ENCODE measurements at regions not wholly inside any gene's neighbourhood (a gene's known extent, or its start where the extent isn't known, plus 50 kb on each side); places are given as distances from the start of the nearest gene placed in this dataset.

DNA sequence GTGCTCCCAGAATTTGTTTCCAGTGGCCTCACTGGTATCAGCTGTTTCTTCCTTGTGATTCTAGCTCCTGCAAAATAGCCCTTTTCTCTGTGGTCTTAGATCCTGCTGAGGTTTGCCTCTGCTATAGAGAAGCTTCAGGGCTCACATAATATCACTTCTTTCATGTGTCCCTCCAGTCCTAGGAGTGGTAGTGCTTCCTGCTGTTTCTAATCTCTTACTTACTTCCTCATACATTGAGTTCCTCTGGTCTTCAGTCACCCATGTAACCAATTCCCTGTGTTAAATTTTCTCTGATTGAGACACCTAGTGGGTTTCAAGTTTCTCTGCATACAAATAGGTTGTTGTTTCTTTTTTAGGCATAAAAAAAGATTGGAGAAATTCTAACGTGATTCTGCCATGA is 1567.9 kb downstream of the ARAP2 start:
- Mint-ChIP-seq H3K4me1 (no peaks in the 10 kb centered on the region), H3K36me3 (ENCODE audit: low read depth) (no peaks in the 10 kb centered on the region), H3K27me3 (no peaks in the 10 kb centered on the region), H3K4me3 (no peak overlapping the region), H3K27ac (no peak overlapping the region), H3K9me3 (peaks cover 4% of the 10 kb centered on the region)
- intact Hi-C loops (cut with micrococcal nuclease) = no loop called here
- DNase-seq = no peak

DNA sequence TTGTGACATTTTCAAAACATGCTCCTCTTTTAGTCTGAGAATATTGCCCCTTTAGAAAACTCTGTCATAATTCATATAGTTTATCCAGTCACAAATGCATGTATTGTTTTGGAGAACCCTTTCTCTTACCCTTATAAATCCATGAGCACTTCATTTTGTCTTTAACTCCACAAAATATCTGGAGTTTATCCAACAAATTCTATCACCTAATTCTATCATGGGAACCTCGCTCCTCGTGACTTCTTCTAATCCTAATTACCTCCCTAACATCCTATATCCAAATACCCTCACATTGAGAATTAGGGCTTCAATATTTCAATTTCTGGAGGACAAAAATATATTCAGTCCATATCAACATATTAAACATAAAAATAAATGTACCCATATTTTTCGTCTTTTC is 1565.9 kb downstream of the ARAP2 start:
- intact Hi-C loops (cut with micrococcal nuclease) = no loop called here
- Mint-ChIP-seq H3K27ac (no peak overlapping the region), H3K36me3 (ENCODE audit: low read depth) (no peaks in the 10 kb centered on the region), H3K4me1 (no peaks in the 10 kb centered on the region), H3K9me3 (peaks cover 5% of the 10 kb centered on the region), H3K4me3 (no peak overlapping the region), H3K27me3 (no peaks in the 10 kb centered on the region)
- no peak for DNase-seq

DNA sequence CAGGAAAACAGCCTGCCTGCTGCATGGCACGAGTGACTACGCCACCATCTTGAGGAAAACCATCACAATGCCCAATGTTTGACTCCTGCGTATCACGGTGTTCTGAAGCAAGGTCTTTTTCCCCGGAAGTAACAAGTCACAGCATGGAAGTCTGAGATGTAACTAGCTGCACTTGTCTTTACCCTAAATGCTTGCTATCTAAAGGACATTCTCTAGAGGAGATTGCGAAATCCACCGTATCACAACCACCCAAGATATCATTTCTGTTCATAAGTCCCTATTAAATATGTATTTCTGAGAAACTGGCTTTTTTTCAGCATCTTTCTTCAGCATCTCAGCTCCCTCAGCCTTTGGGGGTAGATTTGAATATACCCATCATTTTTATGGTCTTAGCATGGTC is 1565.1 kb downstream of the ARAP2 start:
- Mint-ChIP-seq H3K4me3 (no peak overlapping the region), H3K9me3 (peaks cover 5% of the 10 kb centered on the region), H3K36me3 (ENCODE audit: low read depth) (no peaks in the 10 kb centered on the region), H3K27ac (no peak overlapping the region), H3K4me1 (no peaks in the 10 kb centered on the region), H3K27me3 (no peaks in the 10 kb centered on the region)
- DNase-seq = no peak
- intact Hi-C loops (cut with micrococcal nuclease) = no loop called here

DNA sequence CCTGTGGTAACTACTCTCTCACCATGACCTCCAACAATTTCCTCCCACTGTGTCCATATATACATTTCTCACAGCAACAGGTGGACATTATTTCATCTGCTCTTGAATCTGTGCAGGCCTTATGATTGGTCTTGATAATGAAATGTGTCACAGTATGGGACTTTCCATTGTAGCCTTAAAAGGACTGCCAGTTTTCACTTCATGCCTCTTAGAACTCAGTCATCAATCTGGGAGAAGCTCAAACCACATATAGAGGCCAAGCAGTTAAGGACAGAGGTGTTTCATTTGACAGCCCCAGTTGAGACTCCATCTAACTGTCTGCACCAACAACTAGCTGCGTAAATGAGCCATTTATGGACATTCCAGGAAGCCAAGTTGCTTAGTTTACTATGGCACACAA is 1534.8 kb downstream of the ARAP2 start:
- intact Hi-C loops (cut with micrococcal nuclease) = no loop called here
- H3K4me1 Mint-ChIP-seq = no peaks in the 10 kb centered on the region
- no peak for DNase-seq
- no peak overlapping the region for H3K4me3 Mint-ChIP-seq
- no peaks in the 10 kb centered on the region for H3K27me3 Mint-ChIP-seq
- no peaks in the 10 kb centered on the region for H3K36me3 Mint-ChIP-seq (ENCODE audit: low read depth)
- no peak overlapping the region for H3K27ac Mint-ChIP-seq
- peaks cover 8% of the 10 kb centered on the region for H3K9me3 Mint-ChIP-seq

DNA sequence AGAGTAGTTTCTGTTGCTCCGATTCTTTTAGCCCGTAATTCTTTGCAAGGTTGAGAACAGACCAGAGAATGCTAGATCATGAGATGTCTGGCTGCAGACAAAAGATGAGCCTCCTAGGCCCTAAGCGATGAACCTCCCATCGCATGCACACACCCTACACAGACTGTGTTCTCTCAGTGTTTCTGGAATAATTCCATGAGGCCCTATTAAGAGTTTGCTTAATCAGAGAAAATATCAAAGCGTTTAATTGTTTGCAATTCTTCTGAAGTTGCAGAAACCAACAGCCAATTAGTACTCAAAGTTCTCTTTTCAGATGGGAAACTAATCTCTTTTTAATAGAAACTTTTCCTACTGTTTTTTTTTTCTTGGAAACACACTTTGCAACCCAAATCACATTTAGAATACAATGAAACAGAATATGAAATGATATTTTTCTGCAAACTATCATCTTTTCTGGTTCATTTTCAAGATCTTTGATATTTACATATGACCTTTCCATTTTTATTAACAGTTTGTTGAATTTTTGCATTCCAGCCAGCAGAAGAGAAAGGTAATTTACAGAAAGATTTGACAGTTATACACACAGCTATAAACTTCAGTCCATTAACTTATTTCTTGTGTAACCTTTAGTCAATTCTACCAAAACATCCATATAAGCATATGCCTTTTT is 1525.6 kb downstream of the ARAP2 start:
- Mint-ChIP-seq H3K27ac (no peak overlapping the region), H3K4me1 (no peaks in the 10 kb centered on the region), H3K36me3 (ENCODE audit: low read depth) (no peaks in the 10 kb centered on the region), H3K4me3 (no peak overlapping the region), H3K9me3 (no peaks in the 10 kb centered on the region), H3K27me3 (no peaks in the 10 kb centered on the region)
- intact Hi-C loops (cut with micrococcal nuclease) = no loop called here
- no peak for DNase-seq

DNA sequence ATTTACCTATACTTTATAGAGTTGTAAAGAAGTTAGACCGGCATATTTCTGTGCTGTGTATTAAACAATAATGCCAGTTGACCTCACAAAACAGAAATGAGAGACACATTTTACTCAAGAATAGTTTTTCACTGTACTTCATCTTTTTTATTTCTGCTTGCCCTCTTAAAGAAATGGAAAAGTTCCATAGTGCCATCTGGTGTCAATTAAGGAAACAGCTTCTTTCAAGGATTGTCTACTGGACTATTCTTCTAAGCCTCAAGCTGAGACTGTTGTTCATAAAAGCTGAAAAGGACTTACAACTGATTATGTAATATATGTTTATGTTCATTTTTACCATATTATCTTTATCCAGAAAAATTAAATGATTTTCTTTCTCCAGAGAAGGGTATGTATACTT is 1523.7 kb downstream of the ARAP2 start:
- H3K4me1 Mint-ChIP-seq = no peaks in the 10 kb centered on the region
- no peak overlapping the region for H3K27ac Mint-ChIP-seq
- no peak for DNase-seq
- intact Hi-C loops (cut with micrococcal nuclease) = no loop called here
- H3K9me3 Mint-ChIP-seq = no peaks in the 10 kb centered on the region
- H3K4me3 Mint-ChIP-seq = no peak overlapping the region
- H3K27me3 Mint-ChIP-seq = no peaks in the 10 kb centered on the region
- no peaks in the 10 kb centered on the region for H3K36me3 Mint-ChIP-seq (ENCODE audit: low read depth)

DNA sequence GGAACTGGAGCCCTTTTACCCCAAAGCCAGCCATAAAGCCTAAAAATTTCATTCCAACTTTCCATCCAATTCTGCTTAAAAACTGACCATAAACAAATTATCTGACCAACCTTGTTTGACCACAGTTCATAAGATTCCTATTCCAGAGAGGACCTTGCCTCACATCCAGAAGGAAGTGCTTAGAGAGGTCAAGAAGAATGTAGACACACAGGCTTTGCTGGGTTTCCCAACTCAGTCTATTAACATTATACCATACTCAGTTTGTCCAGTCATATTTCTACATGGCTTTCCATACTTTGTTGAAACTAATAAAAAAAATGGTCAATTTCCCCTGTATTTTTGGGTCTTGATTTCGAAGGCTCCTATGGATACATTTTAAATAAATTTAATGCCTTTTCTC is 1522.5 kb downstream of the ARAP2 start:
- no peak overlapping the region for H3K27ac Mint-ChIP-seq
- H3K9me3 Mint-ChIP-seq = no peaks in the 10 kb centered on the region
- DNase-seq = no peak
- no peaks in the 10 kb centered on the region for H3K36me3 Mint-ChIP-seq (ENCODE audit: low read depth)
- no peak overlapping the region for H3K4me3 Mint-ChIP-seq
- intact Hi-C loops (cut with micrococcal nuclease) = no loop called here
- H3K27me3 Mint-ChIP-seq = no peaks in the 10 kb centered on the region
- no peaks in the 10 kb centered on the region for H3K4me1 Mint-ChIP-seq

DNA sequence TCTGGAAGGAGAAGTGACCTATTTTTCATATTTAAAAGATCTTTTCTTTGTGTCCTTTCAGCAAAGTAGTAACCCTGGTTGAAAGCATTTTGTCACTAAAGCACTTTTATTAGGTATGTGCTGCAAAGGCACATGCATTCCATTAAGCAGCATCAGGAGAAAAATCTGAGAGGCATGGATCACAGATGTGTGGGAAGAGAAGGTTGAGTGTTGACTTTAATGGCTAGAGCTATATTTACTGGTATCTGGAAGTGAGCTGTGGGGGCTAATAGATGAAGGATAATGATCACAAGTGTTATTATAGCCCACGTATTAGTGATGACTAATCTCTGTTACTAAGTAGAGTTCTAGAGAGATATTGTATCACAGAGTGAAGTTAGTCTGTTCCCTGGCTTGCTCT is 1520.7 kb downstream of the ARAP2 start:
- no peaks in the 10 kb centered on the region for H3K36me3 Mint-ChIP-seq (ENCODE audit: low read depth)
- H3K4me3 Mint-ChIP-seq = no peak overlapping the region

DNA sequence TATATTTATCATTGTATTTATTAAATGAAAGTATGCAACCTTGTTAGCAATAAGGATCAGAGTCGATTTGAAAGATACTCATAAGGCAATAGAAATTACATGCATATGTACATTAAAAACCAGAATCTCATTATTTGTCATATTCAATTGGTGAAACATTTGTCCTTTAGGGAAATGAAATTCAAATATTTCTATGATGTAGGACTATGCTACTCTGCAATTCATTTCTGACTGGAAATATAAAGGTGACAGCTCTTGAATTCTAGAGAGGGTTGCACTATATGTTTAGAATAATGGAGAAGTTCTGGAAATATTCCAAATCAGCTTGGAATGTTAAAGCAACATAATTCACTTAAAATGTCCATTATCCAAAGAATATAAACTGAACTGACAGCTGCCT is 1519.8 kb downstream of the ARAP2 start:
- Mint-ChIP-seq H3K9me3 (no peaks in the 10 kb centered on the region), H3K27me3 (no peaks in the 10 kb centered on the region), H3K4me3 (no peak overlapping the region), H3K27ac (no peak overlapping the region), H3K4me1 (no peaks in the 10 kb centered on the region), H3K36me3 (ENCODE audit: low read depth) (no peaks in the 10 kb centered on the region)
- intact Hi-C loops (cut with micrococcal nuclease) = no loop called here
- DNase-seq = no peak

More for the DNA sequence above, 1520.7 kb downstream of the ARAP2 start:
- no peak overlapping the region for H3K27ac Mint-ChIP-seq
- no peaks in the 10 kb centered on the region for H3K27me3 Mint-ChIP-seq
- intact Hi-C loops (cut with micrococcal nuclease) = no loop called here
- H3K4me1 Mint-ChIP-seq = no peaks in the 10 kb centered on the region
- DNase-seq = no peak
- H3K9me3 Mint-ChIP-seq = no peaks in the 10 kb centered on the region

DNA sequence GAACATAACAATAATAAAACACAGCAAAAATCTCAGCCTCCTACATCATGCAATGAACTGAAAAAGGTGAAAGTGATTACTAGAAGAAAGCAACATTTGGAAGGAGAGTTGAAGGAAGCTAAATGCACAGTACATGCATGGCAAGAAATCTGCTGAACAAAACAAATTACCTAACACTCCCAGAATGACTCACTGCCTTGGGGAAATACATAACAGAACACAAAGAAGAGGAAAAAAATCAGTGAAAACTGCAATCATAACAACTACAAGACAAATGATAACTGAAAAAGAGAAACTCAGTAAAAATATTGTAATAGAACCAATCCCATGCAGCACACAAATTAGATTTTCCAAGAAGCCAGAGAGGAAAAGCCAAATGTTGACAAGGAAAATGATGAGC is 1513.2 kb downstream of the ARAP2 start:
- Mint-ChIP-seq H3K36me3 (ENCODE audit: low read depth) (no peaks in the 10 kb centered on the region), H3K9me3 (no peaks in the 10 kb centered on the region), H3K27me3 (no peaks in the 10 kb centered on the region), H3K4me3 (no peak overlapping the region), H3K4me1 (no peaks in the 10 kb centered on the region), H3K27ac (no peak overlapping the region)
- no peak for DNase-seq
- intact Hi-C loops (cut with micrococcal nuclease) = no loop called here

DNA sequence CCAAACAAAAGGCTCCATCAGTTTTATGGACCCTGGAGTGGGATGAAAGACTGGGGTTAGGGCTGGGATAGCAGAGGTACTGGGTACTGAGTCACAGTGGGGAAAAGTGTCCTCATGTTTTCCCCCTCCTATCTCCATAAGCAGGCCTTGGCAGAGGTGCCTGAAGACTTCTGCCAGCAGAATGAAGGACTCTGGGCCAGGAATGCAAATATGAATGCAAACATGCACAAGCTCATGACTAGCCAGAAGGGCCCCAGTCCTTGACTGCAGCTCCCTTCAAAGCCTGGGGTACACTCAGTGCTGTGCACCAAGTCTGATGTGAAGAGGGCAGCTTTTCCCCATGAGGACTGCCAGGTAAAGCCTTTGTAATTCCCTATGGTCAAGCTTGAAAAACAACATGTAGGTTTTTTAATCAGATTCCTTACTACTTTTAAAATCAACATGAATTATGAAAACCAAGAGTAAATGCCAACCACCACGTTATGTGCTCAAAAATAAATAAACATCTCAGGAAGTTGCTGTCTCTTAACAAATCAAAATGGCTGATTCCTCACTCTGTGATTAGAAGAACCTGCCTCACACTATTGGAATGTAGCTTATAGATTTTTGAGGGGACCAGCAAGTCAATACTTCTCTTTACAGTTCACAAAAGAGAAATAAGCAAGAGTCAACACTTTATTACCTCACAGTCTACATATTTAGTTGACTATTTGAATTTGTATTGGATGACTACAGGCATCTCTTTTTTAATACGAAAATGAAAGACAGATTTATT is 1512.0 kb downstream of the ARAP2 start:
- H3K36me3 Mint-ChIP-seq (ENCODE audit: low read depth) = no peaks in the 10 kb centered on the region
- intact Hi-C loops (cut with micrococcal nuclease) = no loop called here
- H3K27ac Mint-ChIP-seq = no peak overlapping the region
- no peak overlapping the region for H3K4me3 Mint-ChIP-seq
- DNase-seq = no peak
- no peaks in the 10 kb centered on the region for H3K27me3 Mint-ChIP-seq
- no peaks in the 10 kb centered on the region for H3K4me1 Mint-ChIP-seq
- peaks cover 3% of the 10 kb centered on the region for H3K9me3 Mint-ChIP-seq

DNA sequence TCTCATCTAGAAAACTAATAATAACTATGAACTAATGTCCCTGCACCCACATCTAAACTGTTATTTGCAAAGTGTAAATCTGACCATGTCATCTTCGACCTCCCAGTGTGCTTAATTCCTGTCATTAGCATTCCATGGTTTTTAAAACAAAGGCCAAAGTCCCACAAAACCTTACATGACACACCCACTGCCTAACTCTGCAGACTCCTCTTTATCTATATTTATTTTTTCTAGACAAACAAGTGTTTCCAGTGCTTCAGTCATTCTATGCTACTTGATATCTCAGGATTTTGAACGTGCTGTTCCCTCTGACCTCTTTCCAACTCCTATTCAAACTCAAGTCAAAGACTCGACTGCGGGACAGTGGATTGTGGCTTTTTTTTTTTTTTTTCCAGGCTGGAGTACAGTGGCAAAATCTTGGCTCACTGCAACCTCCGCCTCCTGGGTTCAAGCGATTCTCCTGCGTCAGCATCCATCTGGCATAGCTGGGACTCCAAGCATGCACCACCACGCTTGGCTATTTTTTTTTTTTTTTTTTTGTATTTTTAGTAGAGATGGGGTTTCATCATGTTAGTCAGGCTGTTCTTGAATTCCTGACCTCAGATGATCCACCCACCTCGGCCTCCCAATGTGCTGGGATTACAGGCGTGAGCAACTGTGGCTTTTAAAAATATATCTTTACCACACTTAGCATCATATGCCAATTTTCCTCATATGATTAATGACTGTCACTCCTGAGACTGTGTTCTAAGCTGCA is 1511.0 kb downstream of the ARAP2 start:
- peaks cover 3% of the 10 kb centered on the region for H3K9me3 Mint-ChIP-seq
- no peaks in the 10 kb centered on the region for H3K36me3 Mint-ChIP-seq (ENCODE audit: low read depth)
- intact Hi-C loops (cut with micrococcal nuclease) = no loop called here
- H3K27ac Mint-ChIP-seq = no peak overlapping the region
- DNase-seq = no peak
- no peak overlapping the region for H3K4me3 Mint-ChIP-seq
- no peaks in the 10 kb centered on the region for H3K4me1 Mint-ChIP-seq
- H3K27me3 Mint-ChIP-seq = no peaks in the 10 kb centered on the region

DNA sequence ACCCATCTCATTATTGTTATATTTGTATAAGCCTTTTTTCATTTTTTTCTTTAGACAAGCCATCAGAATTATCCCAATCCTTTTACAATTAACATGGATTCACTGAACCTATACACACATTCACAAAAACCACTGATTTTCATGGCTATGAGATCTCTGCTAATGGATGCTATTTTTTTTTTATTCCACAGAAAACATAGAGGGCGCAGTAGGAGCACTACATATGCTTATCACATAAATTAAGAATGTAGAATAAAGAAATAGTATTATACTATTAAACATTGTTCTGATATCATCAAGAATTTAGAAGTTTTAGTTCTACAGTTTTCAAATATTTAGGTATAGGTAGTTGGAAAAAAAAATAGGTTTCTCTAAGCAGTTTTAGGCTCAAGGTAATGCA is 1477.4 kb downstream of the ARAP2 start:
- Mint-ChIP-seq H3K4me1 (no peaks in the 10 kb centered on the region), H3K9me3 (no peaks in the 10 kb centered on the region), H3K36me3 (ENCODE audit: low read depth) (no peaks in the 10 kb centered on the region), H3K27ac (no peak overlapping the region), H3K4me3 (no peak overlapping the region), H3K27me3 (no peaks in the 10 kb centered on the region)
- intact Hi-C loops (cut with micrococcal nuclease) = no loop called here
- DNase-seq = no peak

DNA sequence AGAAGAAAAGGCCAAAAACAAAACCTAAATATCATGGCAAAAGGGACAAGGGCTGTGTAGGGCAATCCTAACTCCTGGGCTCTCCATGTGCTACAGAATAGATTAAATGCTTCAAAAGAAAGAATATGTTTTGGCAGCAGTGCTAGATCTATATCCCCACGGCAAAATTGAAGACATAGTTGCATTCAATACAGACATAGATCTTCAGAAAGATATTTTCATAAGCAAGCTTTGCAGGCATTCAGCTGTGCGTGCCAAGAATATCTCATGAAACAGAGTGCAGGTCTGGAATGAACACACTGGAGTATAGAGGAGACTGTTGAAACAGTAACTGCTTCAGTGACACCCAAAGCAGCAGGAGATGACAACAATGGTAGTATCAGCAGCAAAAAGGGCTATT is 1476.9 kb downstream of the ARAP2 start:
- H3K9me3 Mint-ChIP-seq = no peaks in the 10 kb centered on the region
- DNase-seq = no peak
- no peaks in the 10 kb centered on the region for H3K36me3 Mint-ChIP-seq (ENCODE audit: low read depth)
- no peaks in the 10 kb centered on the region for H3K27me3 Mint-ChIP-seq
- H3K27ac Mint-ChIP-seq = no peak overlapping the region
- intact Hi-C loops (cut with micrococcal nuclease) = no loop called here
- H3K4me1 Mint-ChIP-seq = no peaks in the 10 kb centered on the region
- H3K4me3 Mint-ChIP-seq = no peak overlapping the region
